Transverse colon (tissue), 4 donors: ENCODE measurements at regions not wholly inside any gene's neighbourhood (a gene's known extent, or its start where the extent isn't known, plus 50 kb on each side); places are given as distances from the start of the nearest gene placed in this dataset.

ENCODE experiments used
- DNase-seq: peaks from one replicate; pipeline ENCODE4 v3.0.0-alpha.2; 2019
- H3K27ac ChIP-seq, 4 donors: fragments of 200-600 bp; sonication (generic); 2 replicates each; pipeline ENCODE4 v1.5.1; 2016 to 2018; ENCODE audit warnings: inconsistent platforms in 4 of 4
- H3K27me3 ChIP-seq: fragments of 200-600 bp; sonication (generic); 2 replicates; pipeline ENCODE4 v1.5.1; 2017; ENCODE audit warnings: inconsistent platforms
- H3K36me3 ChIP-seq, 4 donors: fragments of 200-600 bp; sonication (generic); 2 replicates each; pipeline ENCODE4 v1.5.1; 2017 to 2019; ENCODE audit warnings: inconsistent platforms in 4 of 4
- H3K4me1 ChIP-seq, 4 donors: fragments of 200-600 bp; sonication (generic); 2 replicates each; pipeline ENCODE4 v1.5.1; 2017 to 2020; ENCODE audit warnings: inconsistent platforms in 4 of 4
- H3K4me3 ChIP-seq, 4 donors: fragments of 200-600 bp; sonication (generic); 1 replicate in 1 of 4; 2 replicates in 3 of 4; pipeline versions ENCODE4 v1.5.1 to v1.6.1; 2017 to 2019; ENCODE audit warnings: inconsistent platforms in 4 of 4
- H3K9me3 ChIP-seq, 2 donors: fragments of 200-600 bp; sonication (generic); 2 replicates each; pipeline ENCODE4 v1.5.1; 2017 to 2019; ENCODE audit warnings: inconsistent platforms in 2 of 2
- CTCF ChIP-seq, 5 experiments: fragments of 200-600 bp in 3 of 5; fragments of 450-650 bp in 2 of 5; sonication (generic) in 3 of 5; IDR thresholded peaks; 1 replicate in 2 of 5; 2 replicates in 3 of 5; pipeline ENCODE4 v1.5.1; 2016 to 2017; ENCODE audit warnings: antibody characterized with exemption in 5 of 5, inconsistent platforms in 3 of 5, mild to moderate bottlenecking in 2 of 5, moderate library complexity in 1 of 5
- EP300 ChIP-seq: sonication (generic); formaldehyde crosslinking; IDR thresholded peaks from one replicate; pipeline ENCODE4 v1.6.1; 2017; ENCODE audit warnings: antibody characterized with exemption, low read depth
- POLR2A ChIP-seq: fragments of 450-650 bp; IDR thresholded peaks from one replicate; pipeline ENCODE4 v1.6.1; 2016; ENCODE audit warnings: antibody characterized with exemption, mild to moderate bottlenecking, moderate library complexity
- POLR2AphosphoS5 ChIP-seq, 3 donors: sonication (generic); formaldehyde crosslinking; IDR thresholded peaks; one replicate each; pipeline ENCODE4 v1.6.1; 2016; ENCODE audit warnings: antibody characterized with exemption in 3 of 3
- WGBS, 2 donors: methylation state at CpG; one replicate each; pipeline ENCODE4 v1.1.5; 2018; ENCODE audit warnings: low coverage in 1 of 2; 5-methylcytosine and 5-hydroxymethylcytosine counted together
- in situ Hi-C, 4 donors: fragments of 200-750 bp; cut with MboI; loops; one replicate each; pipeline versions ENCODE4 v1.15.0 to v1.15.1; 2017; ENCODE audit warnings: low sequenced_read_pairs in 3 of 4, low pct_ligation_motif_present in 1 of 4, low pct_unique_long_range_greater_than_20kb in 1 of 4
- intact Hi-C: fragments of 100-400 bp; cut with DNase I; formaldehyde crosslinking; loops from one replicate; pipeline ENCODE4 v1.15.1; 2023; ENCODE audit warnings: low total_unique reads

GRCh38 chr5:4523038-4523437 lies 617.1 kb upstream of the ADAMTS16 start:
- in situ Hi-C loops: no loop called here

GRCh38 chr5:4531756-4532704 lies 608.1 kb upstream of the ADAMTS16 start:
- Histone ChIP-seq H3K27ac (no peak overlapping the region), H3K4me1 (no peaks in the 10 kb centered on the region), H3K9me3 (no peaks in the 10 kb centered on the region), H3K27me3 (no peaks in the 10 kb centered on the region), H3K36me3 (no peaks in the 10 kb centered on the region), H3K4me3 (no peak overlapping the region)
- intact Hi-C loops: no loop called here
- in situ Hi-C loops: no loop called here
- whole genome bisulfite sequencing, 2 donors: 66 to 80% methylated on average over 2 to 10 of the region's 10 CpGs
- no peak for DNase-seq
- TF ChIP-seq CTCF (IDR thresholded peaks at IDR 0.05) (no peak), POLR2A (no peak), POLR2AphosphoS5 (IDR thresholded peaks at IDR 0.05) (no peak), EP300 (no peak)

More at GRCh38 chr5:4523038-4523437, 617.1 kb upstream of the ADAMTS16 start:
- Histone ChIP-seq H3K27me3 (no peaks in the 10 kb centered on the region), H3K4me3 (no peak overlapping the region), H3K36me3 (no peaks in the 10 kb centered on the region), H3K4me1 (no peaks in the 10 kb centered on the region), H3K27ac (no peak overlapping the region), H3K9me3 (no peaks in the 10 kb centered on the region)
- intact Hi-C loops: no loop called here
- 71 to 77% methylated on average over 5 to 6 of the region's 6 CpGs for WGBS, 2 donors
- TF ChIP-seq POLR2A (no peak), EP300 (no peak), CTCF (IDR thresholded peaks at IDR 0.05) (no peak), POLR2AphosphoS5 (IDR thresholded peaks at IDR 0.05) (no peak)
- DNase-seq: no peak

- no peaks in the 10 kb centered on the region for H3K27me3 ChIP-seq
- H3K9me3 ChIP-seq: no peaks in the 10 kb centered on the region
- H3K36me3 ChIP-seq: no peaks in the 10 kb centered on the region
- DNase-seq: no peak
- in situ Hi-C loops (no loop called here), intact Hi-C loops (no loop called here)
- no peak overlapping the region for H3K27ac ChIP-seq
- TF ChIP-seq POLR2A: no peak
- TF ChIP-seq POLR2AphosphoS5 (IDR thresholded peaks at IDR 0.05): no peak
- TF ChIP-seq CTCF (IDR thresholded peaks at IDR 0.05): no peak
- no peak for TF ChIP-seq EP300
- H3K4me1 ChIP-seq: no peaks in the 10 kb centered on the region
- no peak overlapping the region for H3K4me3 ChIP-seq
- 78% methylated on average over 6 of the region's 6 CpGs; no CpG with 5 or more reads in 1 of the 2 donors for WGBS, 2 donors
Observed at GRCh38 chr5:4532705-4533080, 607.4 kb upstream of the ADAMTS16 start.

GRCh38 chr5:4533457-4534105 lies 606.5 kb upstream of the ADAMTS16 start:
- intact Hi-C loops (no loop called here), in situ Hi-C loops (no loop called here)
- no peak for DNase-seq

More at GRCh38 chr5:4533457-4534105, 606.5 kb upstream of the ADAMTS16 start:
- Histone ChIP-seq H3K36me3 (no peaks in the 10 kb centered on the region), H3K4me3 (no peak overlapping the region), H3K27me3 (no peaks in the 10 kb centered on the region), H3K4me1 (no peaks in the 10 kb centered on the region), H3K27ac (no peak overlapping the region), H3K9me3 (no peaks in the 10 kb centered on the region)
- TF ChIP-seq EP300 (no peak), CTCF (IDR thresholded peaks at IDR 0.05) (no peak), POLR2A (no peak), POLR2AphosphoS5 (IDR thresholded peaks at IDR 0.05) (no peak)
- 65 to 73% methylated on average over 3 of the region's 3 CpGs for WGBS, 2 donors
